HG03066 (cell line): ENCODE measurements at regions not wholly inside any gene's neighbourhood (a gene's known extent, or its start where the extent isn't known, plus 50 kb on each side); places are given as distances from the start of the nearest gene placed in this dataset.

ENCODE experiments used
- ATAC-seq: cut with Tn5 transposase; IDR thresholded peaks from one replicate; pipeline ENCODE4 v1.9.1; 2021; ENCODE audit warnings: low read depth; ENCODE audit not compliant: unreplicated experiment

DNA sequence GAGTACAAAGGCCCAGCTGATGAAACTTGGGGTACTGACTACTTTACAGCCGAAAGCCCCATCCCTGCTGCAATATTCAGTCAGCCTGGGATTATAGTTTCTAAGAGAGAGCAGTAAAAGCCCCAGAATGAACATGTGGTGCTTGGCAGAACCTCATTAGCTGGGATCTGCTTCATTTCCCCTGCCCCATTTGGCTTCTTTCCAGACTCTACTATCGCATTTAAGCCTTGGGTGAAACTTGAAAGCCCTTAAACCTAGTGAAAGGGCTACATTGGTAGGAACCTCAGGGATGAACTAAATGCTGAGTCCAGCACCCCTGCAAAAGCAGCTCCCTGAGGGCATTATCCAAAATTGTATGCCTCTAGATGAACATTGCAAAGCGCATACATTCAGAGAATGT, 631.1 kb downstream of the ACTL7B start:
- no peak for ATAC-seq

DNA sequence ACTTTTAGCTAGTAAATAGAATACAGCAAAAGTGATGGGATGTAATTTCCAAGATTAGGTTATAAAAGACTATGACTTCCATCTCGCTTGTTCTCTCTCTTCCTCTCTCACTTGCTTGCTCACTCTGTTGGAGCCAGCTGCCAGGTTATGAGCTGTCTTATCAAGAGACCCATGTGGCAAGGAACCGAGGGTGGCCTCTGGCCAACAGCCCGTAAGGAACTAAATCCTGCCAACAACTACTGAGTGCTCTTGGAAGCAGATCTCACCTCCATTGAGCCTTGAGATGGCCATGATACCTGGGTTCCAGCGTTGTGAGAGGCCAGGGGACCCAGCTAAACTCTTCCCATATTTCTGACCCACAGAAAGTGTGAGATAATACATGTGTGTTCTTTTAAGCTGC, 636.1 kb downstream of the ACTL7B start:
- no peak for ATAC-seq

DNA sequence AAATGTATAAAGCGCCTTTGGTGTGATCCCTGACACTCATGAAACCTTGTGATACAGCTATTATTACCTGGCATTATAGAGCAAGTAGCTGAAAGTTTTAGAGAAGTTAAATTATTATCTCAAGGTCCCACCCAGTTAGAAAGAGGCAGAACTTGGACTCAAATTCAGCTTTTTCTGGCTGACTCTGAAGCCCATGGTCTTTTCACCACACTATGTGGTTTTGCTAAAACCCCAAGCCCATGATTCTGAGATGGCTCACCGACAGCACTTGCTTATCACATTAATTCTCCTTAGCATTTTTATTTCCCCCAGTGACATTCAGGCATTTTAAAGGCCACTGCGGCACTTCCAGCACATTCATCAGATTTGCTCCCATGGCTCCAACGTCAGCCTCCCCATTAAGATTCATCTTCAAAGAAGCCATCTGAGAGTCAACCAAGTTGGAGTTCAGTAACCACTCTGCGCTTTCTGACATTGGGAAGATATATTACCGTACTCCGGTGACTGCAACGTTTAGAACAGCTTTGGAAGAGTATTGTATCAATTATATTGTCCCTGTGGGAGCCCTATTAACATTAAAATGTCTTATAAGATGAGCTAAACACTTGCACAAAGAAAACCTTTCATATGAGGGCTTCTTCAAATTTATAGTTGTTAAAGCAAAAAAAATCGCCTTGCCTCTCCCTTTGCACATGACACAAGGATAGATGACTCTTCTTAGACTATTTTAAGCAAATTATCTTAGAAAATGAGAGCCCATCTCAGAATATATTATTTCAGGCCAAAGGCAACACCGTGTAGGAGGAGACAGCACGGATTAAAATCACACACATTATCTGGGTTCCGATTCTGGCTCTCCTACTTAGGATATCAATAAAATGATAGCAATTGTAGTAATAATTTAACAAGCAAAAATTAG, 638.1 kb downstream of the ACTL7B start:
- no peak for ATAC-seq

DNA sequence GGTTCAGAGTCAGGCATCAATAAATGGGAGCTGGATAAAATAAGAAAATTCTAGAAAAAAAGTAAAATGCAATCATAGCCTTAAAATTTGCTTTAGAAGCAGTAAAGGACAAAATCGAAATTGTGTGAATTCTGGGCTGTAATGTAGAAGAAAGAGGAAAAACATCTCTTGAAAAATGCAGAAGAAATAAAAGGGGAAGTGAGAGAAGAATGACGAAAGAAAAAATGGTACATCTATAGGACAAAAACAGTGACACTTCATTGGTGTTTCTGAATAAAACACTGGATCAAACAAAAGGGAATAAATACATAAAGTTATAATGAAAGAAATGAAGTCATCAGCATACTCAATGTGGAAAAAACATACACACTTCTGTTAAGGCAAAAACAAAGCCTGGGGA, 642.3 kb downstream of the ACTL7B start:
- no peak for ATAC-seq

DNA sequence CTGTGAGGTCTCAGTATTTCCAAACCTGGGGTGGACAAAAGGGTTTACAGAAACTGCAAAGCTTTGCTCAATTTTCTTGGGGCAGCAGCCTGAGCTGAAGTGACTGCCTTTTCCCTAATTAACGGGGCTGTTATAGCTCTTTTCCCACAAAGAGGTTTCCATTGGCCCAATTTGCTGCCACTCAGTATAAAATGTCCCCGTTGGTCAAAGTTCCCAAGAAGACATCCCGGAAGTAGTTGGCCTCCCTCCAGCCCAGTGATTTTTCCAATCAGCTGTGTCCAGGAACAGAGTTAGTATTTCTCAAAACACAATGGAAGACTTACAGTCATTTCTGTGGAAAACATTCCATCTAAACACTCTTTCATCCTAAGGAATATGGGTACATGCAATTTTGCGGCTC, 643.6 kb downstream of the ACTL7B start:
- no peak for ATAC-seq

DNA sequence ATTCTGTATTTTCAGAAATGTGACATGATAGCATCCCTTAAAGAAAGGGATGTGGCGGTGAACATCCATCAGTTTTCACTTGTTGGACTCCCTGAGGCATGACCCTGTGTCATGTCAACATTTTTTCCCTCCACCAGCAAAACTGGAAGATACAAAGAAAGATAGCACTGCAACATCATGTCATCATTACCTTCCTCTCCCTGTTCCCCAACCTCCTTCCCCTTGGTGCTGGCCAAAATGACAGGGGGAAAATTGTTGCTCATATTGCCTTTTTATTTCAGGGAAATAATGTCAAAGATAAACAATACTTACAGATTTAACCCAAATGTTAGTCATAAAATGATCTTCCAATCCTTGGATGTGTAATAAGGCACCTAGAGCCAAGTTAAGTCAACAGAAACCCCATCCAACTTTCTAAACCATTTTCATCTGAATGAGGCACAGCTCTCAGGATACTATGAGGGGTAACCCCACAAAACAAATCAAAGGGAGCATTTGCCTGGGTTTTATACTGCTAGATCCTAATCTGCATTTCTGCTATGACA, 644.3 kb downstream of the ACTL7B start:
- ATAC-seq: no peak

DNA sequence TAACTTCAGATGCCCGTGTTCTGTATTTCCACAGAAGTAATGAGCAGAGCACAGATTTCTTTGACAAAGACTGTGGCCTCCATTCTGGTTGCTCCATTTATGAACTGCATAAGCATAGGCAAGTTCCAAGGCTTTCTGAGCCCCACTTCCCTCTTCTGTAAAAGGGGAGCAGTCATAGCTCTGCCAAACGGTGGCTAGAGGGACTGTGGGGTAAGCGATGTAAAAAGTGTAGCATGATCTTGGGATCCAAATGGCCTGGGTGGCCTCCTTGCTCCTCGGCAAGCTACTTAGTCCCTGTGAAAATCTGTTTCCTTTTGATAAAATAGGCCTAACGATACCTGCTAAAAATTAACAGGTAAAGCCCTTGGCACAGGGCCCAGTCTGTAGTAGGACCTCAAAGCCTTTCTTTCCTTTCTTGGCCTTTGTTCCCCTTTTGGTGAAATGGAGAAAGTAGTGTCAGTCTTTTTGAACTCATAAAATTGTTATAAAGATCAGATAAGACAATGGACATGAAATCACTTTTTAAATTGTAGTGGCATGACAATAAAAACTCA, 646.6 kb downstream of the ACTL7B start:
- ATAC-seq: no peak

DNA sequence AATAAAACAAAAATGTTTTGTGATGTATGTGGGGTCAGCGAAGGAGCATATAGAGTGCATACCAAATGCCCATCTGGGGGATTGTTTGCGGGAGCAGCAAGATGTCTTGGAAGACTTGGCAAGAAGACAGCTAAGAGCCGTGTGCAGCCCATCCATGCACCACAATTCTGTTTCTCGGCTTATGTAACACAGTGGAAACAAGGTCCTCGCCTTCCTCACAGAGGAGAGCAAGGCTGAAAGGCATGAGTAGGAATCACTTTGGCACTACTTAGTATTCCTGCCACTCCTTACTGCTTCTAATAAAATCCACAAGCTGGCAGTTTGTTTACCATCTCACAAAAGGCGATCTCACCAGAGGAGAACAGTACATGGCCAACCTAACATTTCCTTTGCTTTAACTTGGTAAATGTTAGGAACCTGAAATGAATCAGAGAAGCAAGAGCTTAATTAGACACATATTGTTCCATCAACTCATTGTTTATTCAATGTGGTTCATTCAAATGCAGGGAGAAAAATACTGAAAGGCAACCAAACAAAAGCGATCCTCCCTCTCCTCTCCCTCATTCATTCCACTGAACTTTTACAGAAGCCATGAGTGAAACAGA, 648.1 kb downstream of the ACTL7B start:
- no peak for ATAC-seq

DNA sequence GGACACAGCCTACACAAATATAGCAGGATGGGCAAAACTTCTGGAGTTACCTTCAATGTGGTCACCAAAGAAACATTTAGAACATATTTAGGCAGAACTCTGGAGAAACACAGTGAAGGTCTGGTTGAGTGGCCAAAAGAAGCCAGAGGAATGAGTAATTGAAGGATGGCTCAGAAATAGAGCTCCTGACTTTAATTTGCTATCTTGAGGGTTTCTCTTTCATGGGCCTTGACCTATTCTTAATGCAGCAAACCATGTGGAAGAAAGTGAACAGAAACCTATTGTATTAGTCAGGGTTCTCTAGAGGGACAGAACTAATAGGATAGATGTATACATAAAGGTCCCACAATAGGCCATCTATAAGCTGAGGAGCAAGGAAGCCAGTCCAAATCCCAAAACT, 650.5 kb downstream of the ACTL7B start:
- no peak for ATAC-seq

DNA sequence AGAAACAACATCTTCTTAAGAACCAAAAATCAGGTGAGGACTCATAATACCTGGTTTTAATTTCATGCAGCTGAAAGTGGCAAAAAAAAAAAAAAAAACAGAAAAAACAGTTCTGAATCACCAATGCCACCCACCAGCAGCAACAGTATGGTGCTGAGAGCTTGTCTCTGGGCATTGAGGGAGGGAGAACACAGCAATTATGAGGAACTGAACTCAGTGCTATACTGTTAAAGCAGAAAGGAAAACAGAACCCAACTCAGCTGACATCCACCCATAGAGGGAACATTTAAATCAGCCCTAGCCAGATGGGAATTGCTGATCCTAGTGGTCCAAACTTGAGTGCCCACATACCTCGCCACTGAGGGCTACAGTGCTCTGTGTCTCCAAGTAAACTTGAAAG, 657.9 kb downstream of the ACTL7B start:
- no peak for ATAC-seq

DNA sequence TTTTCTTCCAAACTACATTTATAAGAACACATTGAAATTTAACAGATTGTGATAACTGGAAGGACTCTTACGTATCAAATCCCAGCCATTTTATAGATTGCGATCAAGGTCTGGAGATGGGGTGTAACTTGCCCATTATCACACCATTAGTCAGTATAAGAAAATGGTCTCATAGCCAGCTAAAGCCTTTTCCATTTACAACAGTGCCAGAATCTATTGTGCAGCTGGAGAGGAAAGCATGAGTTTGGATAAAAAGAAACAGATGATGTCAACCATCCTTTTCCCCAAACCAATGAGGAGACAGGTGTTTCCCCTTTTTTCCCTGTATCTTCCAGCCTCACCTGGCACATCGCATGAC, 658.8 kb downstream of the ACTL7B start:
- ATAC-seq: no peak

DNA sequence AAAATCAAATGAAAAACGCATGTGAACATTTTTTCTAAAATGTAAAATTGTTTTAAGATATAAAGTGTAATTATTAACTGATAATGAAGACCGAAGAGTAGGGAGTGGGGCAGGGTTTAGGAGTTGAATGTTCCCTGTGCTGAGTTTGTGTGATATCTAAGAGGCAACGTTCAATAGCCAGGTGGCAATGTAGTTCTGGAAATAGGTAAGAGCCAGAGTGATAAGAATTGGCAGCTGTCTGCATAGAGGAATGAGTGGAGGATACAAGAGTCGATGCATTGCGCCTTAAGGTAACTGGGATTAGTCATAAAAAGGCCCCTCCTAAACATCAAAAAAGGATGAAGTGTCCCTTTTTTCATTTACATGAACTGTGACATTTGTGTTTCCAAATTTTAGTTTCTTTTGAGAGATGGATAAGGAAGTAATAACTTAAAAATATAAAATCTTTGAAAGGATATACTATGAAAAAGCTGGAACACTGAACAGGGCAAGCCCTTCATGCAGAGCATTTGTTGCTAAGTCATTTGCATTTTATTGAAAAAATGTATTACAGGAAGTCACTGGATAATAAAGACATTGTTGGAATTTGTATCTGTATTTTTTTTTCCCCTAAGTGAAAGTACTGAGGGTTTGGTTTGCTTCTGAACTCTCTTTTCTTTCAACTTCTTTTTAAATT, 659.3 kb downstream of the ACTL7B start:
- ATAC-seq: no peak

DNA sequence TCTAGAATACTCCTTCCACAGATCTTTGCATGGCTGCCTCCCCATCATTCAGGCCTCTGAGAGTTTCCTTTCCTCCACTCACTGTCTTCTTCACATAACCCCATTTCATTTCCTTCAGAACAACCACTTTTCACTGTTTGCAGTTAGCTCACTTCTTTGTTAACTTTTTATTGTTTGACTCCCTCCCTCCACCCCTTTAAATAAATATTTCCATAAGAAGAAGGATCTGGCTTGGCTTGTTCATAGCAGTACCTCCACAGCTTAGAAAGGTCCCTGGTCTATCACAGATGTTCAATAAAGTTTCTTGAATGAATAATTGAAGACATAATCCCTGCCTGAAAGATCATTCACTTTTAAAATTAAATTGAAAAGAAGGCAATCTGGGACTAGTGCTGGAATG, 661.6 kb downstream of the ACTL7B start:
- no peak for ATAC-seq

DNA sequence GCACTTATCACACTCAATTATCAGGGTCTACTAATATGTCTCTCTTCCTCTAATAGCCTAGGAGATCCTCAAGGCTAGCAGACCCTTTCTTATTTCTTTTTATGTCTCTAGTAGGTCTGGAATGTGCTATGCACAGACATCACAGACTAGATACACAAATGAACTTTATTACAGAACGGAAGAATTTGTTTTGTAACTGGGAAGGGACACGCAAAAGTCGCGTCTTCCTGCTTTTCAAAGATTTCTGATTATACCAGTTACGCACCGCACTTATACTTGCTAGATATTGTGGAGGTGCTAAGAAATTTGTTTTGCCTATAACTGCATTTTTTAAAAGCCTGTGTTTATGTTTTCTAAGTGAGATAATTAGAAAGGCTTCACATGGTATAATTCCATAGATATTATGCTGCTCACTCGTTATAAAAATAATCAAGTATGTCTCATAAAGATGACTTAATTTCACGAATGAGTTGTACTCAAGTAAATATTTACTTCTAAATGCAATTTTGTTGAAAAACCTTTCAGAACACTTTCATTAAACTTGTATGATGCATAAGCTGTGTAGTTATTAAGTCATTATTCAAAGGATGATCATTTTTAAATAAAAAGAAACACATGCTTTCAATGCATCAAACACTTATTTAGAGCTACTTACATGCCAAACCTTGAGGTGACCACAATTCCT, 662.6 kb downstream of the ACTL7B start:
- ATAC-seq: no peak

DNA sequence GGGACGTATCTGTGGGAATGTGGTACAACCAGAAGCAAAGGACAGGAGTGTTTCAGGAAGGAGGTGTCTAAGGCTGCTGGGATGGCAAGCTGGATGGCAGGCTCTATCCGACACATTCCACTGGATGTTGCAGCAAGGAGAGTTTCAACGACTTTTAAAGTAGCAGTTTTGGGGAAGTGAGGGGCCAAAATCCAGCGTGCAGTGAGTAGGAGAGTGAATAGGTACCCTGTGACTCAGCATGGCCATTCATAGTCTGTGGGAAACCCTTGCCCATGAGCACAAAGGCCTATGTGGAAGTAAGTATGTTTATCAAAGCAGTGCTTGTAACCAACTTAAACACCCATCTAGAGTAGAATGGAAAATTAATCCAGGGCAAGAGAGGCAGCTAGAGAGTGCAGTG, 664.7 kb downstream of the ACTL7B start:
- ATAC-seq: no peak

DNA sequence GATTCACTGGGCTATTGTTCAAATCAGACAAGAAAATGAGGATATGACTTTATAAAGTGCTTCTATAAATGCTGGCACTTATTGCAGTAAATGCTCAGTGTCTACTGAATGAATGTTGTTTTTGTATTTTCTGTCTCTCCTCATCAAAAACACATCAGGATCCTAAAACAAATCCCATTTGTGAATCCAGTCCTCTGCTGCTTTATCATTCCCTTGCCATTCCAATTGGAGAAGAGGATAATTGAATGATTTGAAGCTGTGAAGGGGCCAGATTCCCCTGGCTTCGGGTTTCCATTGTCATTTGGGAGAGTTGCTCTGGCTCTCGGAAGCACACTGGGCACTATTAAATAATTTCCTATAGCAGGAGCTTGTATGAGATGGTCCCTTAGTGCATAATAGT, 666.8 kb downstream of the ACTL7B start:
- ATAC-seq: no peak

DNA sequence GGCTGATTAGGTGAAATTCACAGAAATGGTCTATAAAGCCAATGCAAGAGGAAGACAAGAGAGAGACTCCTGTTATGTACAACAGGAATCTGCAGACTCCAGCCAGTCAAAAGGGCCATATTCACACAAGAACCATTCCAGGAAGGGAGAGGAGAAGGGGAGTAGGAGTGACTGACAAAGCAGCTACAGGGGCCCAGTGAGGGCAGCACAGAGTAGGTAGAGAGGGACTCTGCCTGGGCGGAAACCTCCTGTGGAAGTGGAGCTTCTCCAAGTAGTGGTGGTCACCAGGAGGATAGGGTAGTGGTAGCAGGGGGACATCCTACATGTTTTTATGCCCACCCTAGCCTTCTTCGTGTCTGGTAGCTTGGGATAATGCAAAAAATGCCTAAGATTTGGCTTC, 667.3 kb downstream of the ACTL7B start:
- ATAC-seq: no peak

DNA sequence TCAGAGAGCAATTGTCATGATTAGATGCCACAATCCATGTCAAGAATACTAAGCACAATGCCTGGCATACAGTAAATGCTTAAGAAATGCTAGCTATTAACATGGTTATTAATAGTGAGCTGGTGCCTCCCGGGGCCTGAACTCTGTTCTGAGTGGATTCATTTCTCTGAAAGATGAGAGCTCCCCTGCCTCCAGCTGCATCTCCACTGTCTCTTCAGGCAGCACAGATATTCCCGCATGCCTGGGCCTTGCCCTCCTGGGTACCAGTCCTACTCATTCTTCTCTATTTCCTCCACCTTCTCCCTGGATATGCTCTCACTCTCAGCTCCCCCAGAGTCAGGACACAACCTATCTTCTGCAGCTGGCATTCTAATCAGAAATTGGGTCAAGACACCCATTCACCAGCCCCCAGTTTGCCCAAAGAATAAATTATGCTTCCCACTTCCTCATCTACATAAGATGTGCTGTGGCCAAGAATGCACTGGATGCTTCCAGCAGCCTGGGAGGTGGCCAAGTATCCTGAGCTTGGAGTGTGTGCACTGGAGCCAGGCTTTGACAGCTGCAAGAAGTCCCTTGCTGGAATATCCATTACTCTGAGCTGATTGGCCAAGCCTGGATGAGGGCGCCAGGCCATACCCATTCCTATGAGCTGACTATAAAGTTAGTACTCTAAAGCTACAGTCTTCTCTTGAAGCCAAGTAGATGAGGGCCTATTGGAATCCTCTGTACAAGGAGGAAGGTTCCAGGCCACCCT, 669.0 kb downstream of the ACTL7B start:
- ATAC-seq: no peak

DNA sequence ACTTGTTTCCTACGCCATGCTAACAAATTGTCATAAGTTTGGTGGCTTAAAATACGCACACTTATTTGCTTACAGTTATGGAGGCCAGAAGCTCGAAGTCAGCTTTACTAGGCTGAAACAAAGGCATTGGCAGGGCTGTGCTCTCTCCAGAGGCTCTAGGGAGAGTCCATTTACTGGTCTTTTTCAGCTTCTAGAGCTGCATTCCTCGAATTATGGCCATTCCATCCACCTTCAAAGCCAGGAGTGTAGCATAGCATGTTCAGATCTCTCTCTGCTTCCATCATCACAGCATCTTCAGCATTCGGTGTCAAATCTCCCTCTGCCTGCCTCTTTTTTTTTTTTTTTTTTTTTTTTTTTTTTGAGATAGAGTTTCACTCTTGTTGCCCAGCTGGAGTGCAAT, 670.2 kb downstream of the ACTL7B start:
- ATAC-seq: no peak

DNA sequence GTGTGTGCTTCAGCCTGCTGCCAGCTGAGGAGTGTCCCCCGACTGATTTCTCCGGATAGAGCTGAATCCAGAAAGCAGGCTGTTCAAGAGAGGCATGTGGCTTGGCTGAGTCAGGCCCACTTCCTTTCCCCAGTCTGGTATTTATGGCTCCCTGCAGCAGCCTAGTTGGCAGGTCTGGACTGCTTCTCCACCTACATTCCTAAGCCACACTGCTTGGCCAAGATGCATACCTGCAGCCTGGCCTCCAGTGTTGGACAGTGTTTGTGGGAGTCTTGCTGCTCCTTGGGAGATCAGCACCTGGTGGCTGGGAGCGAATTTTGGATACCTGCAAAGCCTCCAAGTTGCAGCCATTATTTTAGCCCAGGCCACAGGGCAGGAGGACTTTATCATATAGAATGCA, 670.8 kb downstream of the ACTL7B start:
- ATAC-seq: no peak
